Stimulated activated CD4-positive, alpha-beta T cell treated with anti-CD3 and anti-CD28 coated beads, Interleukin-12 subunit alpha, Interleukin-12 subunit beta, amount 100 ng/mL, for 48 hours (primary cell): ENCODE measurements at regions not wholly inside any gene's neighbourhood (a gene's known extent, or its start where the extent isn't known, plus 50 kb on each side); places are given as distances from the start of the nearest gene placed in this dataset.

Experiments used
- DNase-seq, 3 donors: peaks; one replicate each; pipeline ENCODE4 v3.0.0-alpha.2; 2020; ENCODE audit warnings: low read depth in 2 of 3, low spot score in 1 of 3

GRCh38 chr10:125283836-125284614 is 123.7 kb upstream of the CTBP2 start:
- DNase-seq = no peak

GRCh38 chr10:125283191-125283835 is 123.0 kb upstream of the CTBP2 start:
- no peak for DNase-seq

GRCh38 chr10:125281091-125281490 is 120.7 kb upstream of the CTBP2 start:
- DNase-seq = no peak

GRCh38 chr10:125276133-125276532 is 115.8 kb upstream of the CTBP2 start:
- DNase-seq = no peak

GRCh38 chr10:125274961-125275360 is 114.6 kb upstream of the CTBP2 start:
- DNase-seq = no peak

GRCh38 chr10:125273023-125273422 is 112.7 kb upstream of the CTBP2 start:
- DNase-seq = no peak

- DNase-seq = no peak
Measured at GRCh38 chr10:125269716-125270115, 109.4 kb upstream of the CTBP2 start.

- no peak for DNase-seq
Measured at GRCh38 chr10:125266966-125267365, 106.6 kb upstream of the CTBP2 start.

GRCh38 chr10:125266541-125266940 is 106.2 kb upstream of the CTBP2 start:
- no peak for DNase-seq

- DNase-seq = no peak
Measured at GRCh38 chr10:125265579-125265955, 105.2 kb upstream of the CTBP2 start.

- no peak for DNase-seq
Measured at GRCh38 chr10:125264757-125265578, 104.6 kb upstream of the CTBP2 start.

- DNase-seq = no peak
Measured at GRCh38 chr10:125264091-125264490, 103.7 kb upstream of the CTBP2 start.

GRCh38 chr10:125263551-125263950 is 103.2 kb upstream of the CTBP2 start:
- no peak for DNase-seq

- no peak for DNase-seq
Measured at GRCh38 chr10:125262920-125263319, 102.6 kb upstream of the CTBP2 start.

GRCh38 chr10:125262409-125262808 is 102.0 kb upstream of the CTBP2 start:
- no peak for DNase-seq

GRCh38 chr10:125261491-125262186 is 101.3 kb upstream of the CTBP2 start:
- DNase-seq = no peak

GRCh38 chr10:125260260-125260659 is 99.9 kb upstream of the CTBP2 start:
- DNase-seq = no peak

- DNase-seq = no peak
Measured at GRCh38 chr10:125259651-125260050, 99.3 kb upstream of the CTBP2 start.

GRCh38 chr10:125258676-125259075 is 98.3 kb upstream of the CTBP2 start:
- DNase-seq = no peak

GRCh38 chr10:125257521-125258108 is 97.3 kb upstream of the CTBP2 start:
- no peak for DNase-seq

- no peak for DNase-seq
Measured at GRCh38 chr10:125256026-125256425, 95.7 kb upstream of the CTBP2 start.
